Right lobe of liver (tissue), 4 donors: ENCODE measurements at regions not wholly inside any gene's neighbourhood (a gene's known extent, or its start where the extent isn't known, plus 50 kb on each side); places are given as distances from the start of the nearest gene placed in this dataset.

Experiments
- CTCF ChIP-seq, 4 donors: fragments of 200-600 bp in 3 of 4; fragments of 450-650 bp in 1 of 4; IDR thresholded peaks; one replicate each; pipeline versions ENCODE4 v1.5.1 to v1.8.0; 2016 to 2022; ENCODE audit warnings: antibody characterized with exemption in 4 of 4, mild to moderate bottlenecking in 2 of 4
- POLR2A ChIP-seq: fragments of 450-650 bp; IDR thresholded peaks from one replicate; pipeline ENCODE4 v1.6.1; 2017; ENCODE audit warnings: antibody characterized with exemption, mild to moderate bottlenecking
- donor health status: DM: no; HTN: no; CAD: no.
- donor health status: DM: no; HTN: no; CAD: no.
- donor health status: DM: no; HTN: yes; CAD: no.

GRCh38 chr6:27073441-27073840 lies 174.1 kb upstream of the PRSS16 start:
- TF ChIP-seq CTCF (IDR thresholded peaks at IDR 0.05): no peak
- no peak for TF ChIP-seq POLR2A
